CD4-positive, alpha-beta T cell treated with Interleukin-17A for 4 hours (primary cell): ENCODE measurements at regions not wholly inside any gene's neighbourhood (a gene's known extent, or its start where the extent isn't known, plus 50 kb on each side); places are given as distances from the start of the nearest gene placed in this dataset.
A peak's percentile ranks its signal among the peaks of the same experiment; 100 is the strongest.
"Not testable (repeated sequence)": the region's sequence is repeated elsewhere in the genome, so short reads cannot be mapped to it uniquely, and the experiment has no call there.

Experiments
- DNase-seq: peaks from one replicate; pipeline ENCODE4 v3.0.0-alpha.2; 2020; ENCODE audit warnings: mixed read lengths

DNA sequence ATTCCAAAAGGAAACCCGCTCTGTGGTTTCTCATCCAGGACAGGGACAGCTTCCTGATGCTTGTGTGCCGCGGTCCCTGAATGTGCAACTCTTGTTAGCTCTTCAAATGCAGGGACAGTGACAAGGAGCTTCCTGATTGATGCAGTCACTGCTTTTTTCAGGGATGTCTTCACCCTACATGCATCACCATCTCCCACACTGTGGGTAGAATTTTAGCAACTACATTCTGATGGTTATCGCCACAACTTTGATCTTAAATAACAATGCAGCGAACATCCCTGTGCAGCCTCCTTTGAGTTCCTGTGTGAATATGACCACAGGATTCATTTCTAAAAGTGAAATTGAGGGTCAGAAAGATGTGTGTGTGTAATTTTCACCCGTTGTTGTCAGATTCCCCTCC is 115.0 kb downstream of the GGTLC2 start:
- no peak for DNase-seq

- no peak for DNase-seq
Measured at GRCh38 chr22:22759889-22760546, 115.6 kb downstream of the GGTLC2 start.

GRCh38 chr22:22761606-22761962 is 117.2 kb downstream of the GGTLC2 start:
- no peak for DNase-seq

- DNase-seq, result no peak
Measured at GRCh38 chr22:22761963-22762772, 117.8 kb downstream of the GGTLC2 start.

- no peak for DNase-seq
Measured at GRCh38 chr22:22763512-22763911, 119.1 kb downstream of the GGTLC2 start.

DNA sequence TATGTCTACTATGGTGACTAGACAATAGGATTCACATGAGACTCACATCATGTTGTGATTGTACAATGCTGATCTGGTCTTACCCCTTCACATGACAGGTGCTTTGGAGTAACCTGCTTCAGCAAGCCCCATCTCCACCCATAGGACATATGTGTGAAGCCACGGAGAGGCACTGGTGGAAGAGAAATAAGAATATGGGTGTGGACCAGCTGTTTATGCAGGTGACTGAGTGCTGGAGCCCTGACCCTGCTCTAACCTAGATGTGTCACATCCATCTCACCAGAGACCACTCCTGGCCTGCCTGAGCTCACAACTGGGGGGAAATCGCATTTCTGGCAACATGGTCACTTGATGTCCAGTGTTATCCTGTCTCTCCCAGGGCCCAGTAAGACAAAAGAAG is 119.7 kb downstream of the GGTLC2 start:
- DNase-seq, result no peak

DNA sequence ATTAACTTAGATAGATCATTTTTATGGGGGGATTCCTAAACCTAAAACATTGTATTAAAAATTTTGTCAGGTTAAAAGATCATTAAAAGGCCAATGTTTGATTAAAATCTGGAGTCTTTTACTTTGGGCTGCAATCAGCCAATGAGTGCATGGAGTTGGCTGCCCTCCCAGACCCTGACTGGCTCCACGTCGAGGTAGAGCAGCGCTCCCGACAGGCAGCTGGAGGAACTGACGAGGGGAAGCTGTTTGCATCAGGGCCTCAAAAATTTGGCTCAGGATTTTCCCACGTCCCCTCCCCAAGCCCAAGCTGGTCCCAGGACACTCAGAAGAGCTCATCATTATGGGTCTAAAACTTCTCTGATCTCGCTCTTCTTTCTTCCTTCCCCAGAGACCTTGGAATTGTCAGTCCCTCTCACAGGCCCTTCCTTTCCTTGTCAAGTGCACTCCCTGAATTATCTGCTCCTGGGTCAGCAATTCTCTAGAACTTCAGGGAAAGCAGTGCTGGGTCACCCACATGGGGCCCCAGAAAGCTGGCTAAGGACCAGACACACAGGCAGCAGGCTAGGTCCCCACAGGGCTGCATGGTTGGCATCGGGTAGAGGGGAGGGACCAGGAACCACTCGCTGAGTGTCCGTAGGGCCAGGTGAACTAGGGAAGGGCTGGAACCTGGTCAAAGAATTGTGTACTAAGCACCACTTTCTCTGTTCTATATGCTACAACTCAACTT is 119.6 kb upstream of the IGLL5 start:
- DNase-seq, result no peak

DNA sequence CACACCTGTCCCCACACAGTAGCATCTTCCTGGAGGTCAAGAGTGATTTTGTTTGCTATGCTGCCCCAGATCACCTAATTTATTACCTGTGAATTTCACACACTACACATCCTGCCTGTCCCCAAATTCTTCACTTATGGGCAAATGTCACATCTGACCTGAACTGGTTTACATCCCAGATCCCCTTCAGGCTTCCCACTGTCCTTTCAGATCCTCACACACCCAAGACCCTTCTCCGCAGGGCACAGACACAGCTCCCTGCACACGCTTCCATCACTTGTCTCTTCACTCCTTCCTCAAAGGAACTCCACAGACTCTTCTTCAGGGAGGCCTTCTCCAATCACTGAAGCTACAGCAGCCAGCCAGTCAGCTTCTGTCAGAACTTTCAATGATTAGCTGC is 118.7 kb upstream of the IGLL5 start:
- DNase-seq, result no peak

DNA sequence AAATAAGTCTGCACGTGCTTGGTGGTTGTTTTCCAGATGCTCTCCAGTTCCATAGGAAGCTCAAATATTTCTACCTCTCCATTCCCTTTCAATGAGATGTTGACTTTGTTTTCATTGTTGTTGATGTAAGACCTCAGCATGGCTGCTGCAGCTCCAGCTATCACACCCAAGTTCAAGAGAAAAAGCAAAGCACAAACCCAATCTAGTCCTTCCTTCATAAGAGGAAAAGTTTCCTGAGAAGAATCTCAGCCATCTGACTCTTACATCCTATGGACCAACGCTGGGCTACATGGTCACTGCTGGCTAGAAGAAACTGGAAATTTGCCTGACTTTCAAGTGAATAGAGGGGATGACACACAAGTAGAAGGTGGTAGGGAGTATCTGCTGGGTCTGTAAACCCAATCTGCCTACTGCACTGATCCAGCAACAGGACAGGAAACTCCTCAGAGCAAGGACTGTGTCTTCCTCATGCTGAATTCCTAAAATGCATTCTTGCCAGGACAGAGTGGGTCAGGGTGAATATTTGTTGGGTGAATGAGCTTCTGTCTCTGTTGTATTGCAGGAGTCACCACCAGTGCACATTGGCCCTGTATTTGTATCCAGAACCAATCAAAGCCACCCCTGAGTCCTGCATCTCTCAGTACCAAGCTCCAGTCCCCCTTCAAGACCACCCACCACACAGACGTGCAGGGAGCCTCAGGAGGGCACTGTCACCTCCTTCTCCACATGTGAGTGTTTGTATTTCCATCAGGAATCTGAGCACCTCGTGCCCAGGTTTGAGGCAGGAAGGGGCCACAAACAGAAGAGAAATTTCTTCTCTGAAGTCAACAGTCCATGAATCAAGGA is 118.0 kb upstream of the IGLL5 start:
- DNase-seq, result no peak

DNA sequence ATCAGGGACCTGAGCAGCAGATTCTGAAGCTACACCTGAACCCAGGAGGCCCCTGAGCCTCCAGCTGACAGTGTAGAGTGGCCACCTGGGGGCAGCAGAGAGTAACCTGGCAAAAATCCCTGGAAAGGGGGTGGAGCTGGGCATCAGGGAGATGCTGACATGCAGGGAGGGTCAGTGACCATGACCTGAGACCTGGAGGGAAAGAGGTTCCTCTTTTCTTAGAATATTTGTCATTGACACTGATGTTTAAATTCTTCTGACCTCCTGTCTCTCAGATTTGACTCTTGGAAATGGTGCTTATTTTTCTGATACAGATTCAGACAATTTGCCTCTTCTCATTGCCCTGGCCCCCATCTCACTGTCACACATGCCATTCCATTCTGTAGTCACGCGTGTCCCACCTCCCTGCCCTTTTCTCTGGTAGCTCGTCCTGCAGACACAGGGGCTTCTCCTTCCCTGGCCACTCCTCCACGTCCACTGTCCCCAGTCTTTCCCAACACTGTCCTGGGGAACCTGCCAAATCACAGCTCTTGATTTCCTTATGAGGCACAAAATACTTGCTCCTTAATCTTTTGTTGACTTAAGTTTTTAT is 117.2 kb upstream of the IGLL5 start:
- peak; percentile 69 for DNase-seq

DNA sequence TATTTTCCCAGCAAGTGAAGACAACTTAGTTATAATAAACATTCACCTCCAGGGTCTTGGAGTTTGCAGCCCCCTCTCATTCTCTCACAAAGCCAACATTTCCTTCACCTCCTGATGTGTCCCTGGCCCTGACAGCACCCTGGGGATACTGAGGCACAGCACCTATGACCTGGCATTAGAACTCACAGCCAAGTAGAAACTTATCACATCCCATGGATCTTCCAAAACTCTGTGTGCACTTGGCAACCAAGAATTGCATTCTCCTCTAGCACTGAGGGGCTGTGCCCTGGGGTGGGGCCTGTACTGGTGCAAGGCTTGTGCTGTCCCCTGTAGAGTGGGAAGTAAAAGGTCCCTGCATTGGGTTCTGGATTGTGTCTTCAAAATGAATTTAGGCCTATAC is 116.7 kb upstream of the IGLL5 start:
- no peak for DNase-seq

- DNase-seq, result no peak
Measured at GRCh38 chr22:22771696-22772377, 115.8 kb upstream of the IGLL5 start.

DNA sequence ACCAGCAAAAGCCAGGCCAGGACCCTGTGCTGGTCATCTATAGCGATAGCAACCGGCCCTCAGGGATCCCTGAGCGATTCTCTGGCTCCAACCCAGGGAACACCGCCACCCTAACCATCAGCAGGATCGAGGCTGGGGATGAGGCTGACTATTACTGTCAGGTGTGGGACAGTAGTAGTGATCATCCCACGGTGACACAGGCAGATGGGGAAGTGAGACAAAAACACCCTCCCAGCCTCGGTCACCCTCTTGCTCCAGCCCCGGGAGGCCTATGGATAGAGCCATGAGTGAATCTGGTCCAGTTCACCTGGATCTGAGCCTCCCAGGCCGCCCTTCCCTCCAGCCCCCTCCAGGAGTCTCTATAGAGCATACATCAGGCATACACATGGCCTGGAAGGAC is 115.2 kb upstream of the IGLL5 start:
- DNase-seq, result no peak

- no peak for DNase-seq
Measured at GRCh38 chr22:22772883-22773282, 114.7 kb upstream of the IGLL5 start.

- no peak for DNase-seq
Measured at GRCh38 chr22:22773427-22773826, 114.2 kb upstream of the IGLL5 start.

- no peak for DNase-seq
Measured at GRCh38 chr22:22773979-22774604, 113.5 kb upstream of the IGLL5 start.

GRCh38 chr22:22774762-22775161 is 112.9 kb upstream of the IGLL5 start:
- not testable (repeated sequence) for DNase-seq

DNA sequence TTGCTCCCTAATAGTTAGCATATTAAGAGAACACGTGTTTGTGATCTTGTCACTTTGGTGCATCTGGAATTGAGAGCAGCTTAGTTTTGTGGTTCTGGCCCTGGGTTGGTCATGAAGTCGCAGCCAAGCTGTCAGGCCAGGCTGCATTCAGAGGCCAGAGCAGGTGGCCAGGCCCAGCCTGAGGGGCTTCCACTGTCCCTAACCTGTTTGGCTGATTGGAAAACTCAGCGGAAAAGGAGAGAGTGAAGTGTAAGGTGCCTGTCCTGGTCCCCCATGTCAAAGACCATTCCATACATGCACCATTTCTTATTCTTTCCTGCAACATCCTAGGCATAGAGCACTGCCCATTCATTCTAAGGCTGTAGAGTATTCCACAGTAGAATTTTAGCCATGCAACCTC is 111.5 kb upstream of the IGLL5 start:
- DNase-seq, result no peak

- DNase-seq, result no peak
Measured at GRCh38 chr22:22779213-22779612, 108.4 kb upstream of the IGLL5 start.

DNA sequence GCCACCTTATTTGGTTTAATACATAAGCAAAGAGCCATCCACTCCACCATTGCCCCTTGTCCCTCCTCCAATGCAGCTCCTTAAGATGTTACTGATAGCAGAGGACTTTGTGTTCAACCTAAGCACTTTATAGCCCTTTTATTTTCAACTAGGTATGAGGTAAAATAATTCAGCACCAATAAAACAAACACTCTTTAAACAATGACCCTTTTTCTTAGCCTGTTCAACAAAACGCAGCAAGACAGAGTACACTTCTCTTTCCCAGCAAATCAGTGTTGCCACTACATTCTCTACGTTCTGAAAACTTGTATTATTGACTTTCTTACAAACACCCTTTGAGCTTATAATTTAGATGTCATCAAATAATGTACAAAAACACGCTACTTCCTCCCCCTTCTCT is 104.0 kb upstream of the IGLL5 start:
- DNase-seq, result no peak

DNA sequence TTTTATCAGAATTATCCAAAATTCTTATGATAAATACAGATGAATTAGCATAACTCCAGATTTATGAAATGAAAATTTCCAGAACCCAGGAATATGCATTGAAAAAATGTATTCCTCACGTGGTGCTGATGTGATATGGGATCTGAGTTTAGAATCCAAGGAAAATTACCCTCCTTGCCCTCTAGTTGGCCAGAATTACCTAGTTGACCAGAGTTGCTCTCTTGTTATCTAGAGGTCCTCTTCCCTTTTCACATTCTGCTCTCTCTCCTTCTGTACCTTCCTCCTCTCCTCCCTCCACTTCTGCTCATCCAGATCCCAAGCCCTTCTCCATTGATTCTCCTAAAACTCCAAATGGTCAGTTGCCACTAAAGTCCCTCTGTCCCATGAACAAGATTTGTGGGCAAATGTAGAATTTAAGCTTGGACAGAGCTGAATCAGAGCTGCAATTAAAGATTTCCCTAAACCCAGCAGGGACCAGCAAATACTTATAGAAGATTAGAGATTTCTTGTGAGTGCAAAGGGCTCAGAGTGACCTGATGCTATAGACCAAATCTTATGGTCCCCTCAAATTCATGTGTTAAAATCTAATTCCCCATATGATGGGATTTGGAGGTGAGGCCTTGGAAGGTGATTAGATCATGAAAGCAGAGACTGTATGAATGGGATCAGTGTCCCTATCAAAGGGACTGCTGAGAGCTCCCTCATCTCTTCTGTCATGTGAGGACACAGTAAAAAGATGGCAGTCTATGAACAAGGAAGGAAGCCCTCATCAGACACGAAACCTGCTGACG is 103.2 kb upstream of the IGLL5 start:
- DNase-seq, result no peak
